K562 (cell line): ENCODE measurements at regions not wholly inside any gene's neighbourhood (a gene's known extent, or its start where the extent isn't known, plus 50 kb on each side); places are given as distances from the start of the nearest gene placed in this dataset.

Source experiments
- ATAC-seq: fragments of 200-7000 bp; cut with Tn5 transposase; 3 replicates; pipeline ENCODE4 v1.9.1; 2020; ENCODE audit warnings: moderate library complexity
- BruUV-seq: library from RNA; stranded (reverse); fragments of 400-500 nt; replicated peaks from 2 replicates; lab custom pipeline; 2021; lab: Mats Ljungman, UMichigan
- CTCF ChIA-PET: fragments of 300-600 bp; formaldehyde crosslinking; extraction: SDS; loops from one replicate; lab custom pipeline; 2021; ENCODE audit warnings: low intra/inter-chr PET ratio; lab: Yijun Ruan, JAX
- POLR2A ChIA-PET: fragments of 300-600, 350-650 bp; sonication (Branson Sonifier 250); formaldehyde crosslinking; extraction: SDS; loops from one replicate; lab custom pipeline; 2021; ENCODE audit warnings: antibody characterized with exemption, inconsistent platforms; lab: Yijun Ruan, JAX
- DNase-seq, 4 experiments: peaks; one replicate each; pipeline versions ENCODE4 v3.0.0 to v3.0.0-alpha.2; 2011 to 2018; ENCODE audit warnings: low spot score in 3 of 4, mixed read lengths in 3 of 4; ENCODE audit errors: extremely low read depth in 1 of 4
- FAIRE-seq: peaks from 2 replicates; lab custom pipeline; 2011; peaks lifted over from hg19 to GRCh38; lab: Jason Lieb, UNC
- H2AFZ ChIP-seq: 2 replicates; pipeline ENCODE4 v1.6.0; 2011; ENCODE audit warnings: low read depth, low read length, control low read depth, inconsistent platforms
- H3K27ac ChIP-seq: fragments of 200-600 bp; 3 replicates; pipeline ENCODE4 v1.8.0; 2011; ENCODE audit warnings: low read depth, mild to moderate bottlenecking, control low read depth, inconsistent platforms, low read length, moderate library complexity, mixed read lengths; ENCODE audit errors: extremely low read depth
- H3K27me3 ChIP-seq, 2 experiments: fragments of 300-600 bp in 1 of 2; 2 replicates in 1 of 2; 3 replicates in 1 of 2; pipeline versions ENCODE4 v1.6.0 to v1.8.0; 2011; ENCODE audit warnings: inconsistent platforms in 2 of 2, low read length in 2 of 2, mild to moderate bottlenecking in 1 of 2, mixed read lengths in 1 of 2, moderate library complexity in 1 of 2; ENCODE audit not compliant: control insufficient read depth in 2 of 2, insufficient read depth in 2 of 2
- H3K36me3 ChIP-seq: fragments of 300-600 bp; 3 replicates; pipeline ENCODE4 v1.8.0; 2011; ENCODE audit warnings: mild to moderate bottlenecking, low read length, inconsistent platforms; ENCODE audit not compliant: control insufficient read depth, insufficient read depth
- H3K4me1 ChIP-seq, 2 experiments: fragments of 200-600 bp in 1 of 2; replicated peaks in 1 of 2; 2 replicates in 1 of 2; 3 replicates in 1 of 2; pipeline versions ENCODE4 v1.5.1 to v1.8.0; 2011; ENCODE audit warnings: inconsistent platforms in 2 of 2, low read length in 2 of 2, mild to moderate bottlenecking in 1 of 2, mixed read lengths in 1 of 2, moderate library complexity in 1 of 2; ENCODE audit not compliant: control insufficient read depth in 2 of 2, insufficient read depth in 2 of 2
- H3K4me2 ChIP-seq: 2 replicates; pipeline ENCODE4 v1.6.1; 2011; ENCODE audit warnings: low read length, control low read depth, inconsistent platforms, mixed read lengths; ENCODE audit not compliant: insufficient read depth
- H3K4me3 ChIP-seq: fragments of 200-600 bp; sonication (generic), shearing (Covaris generic); 2 replicates; pipeline ENCODE4 v1.5.1; 2016; ENCODE audit warnings: control low read depth, inconsistent platforms
- H3K79me2 ChIP-seq: fragments of 200-600 bp; 3 replicates; pipeline ENCODE4 v1.8.0; 2011; ENCODE audit warnings: low read length, inconsistent platforms; ENCODE audit not compliant: control insufficient read depth, insufficient read depth
- H3K9ac ChIP-seq, 2 experiments: 2 replicates each; pipeline versions ENCODE4 v1.6.0 to v1.6.1; 2011; ENCODE audit warnings: low read depth in 2 of 2, low read length in 2 of 2, control low read depth in 1 of 2, inconsistent platforms in 1 of 2, mild to moderate bottlenecking in 1 of 2, mixed read lengths in 1 of 2; ENCODE audit not compliant: insufficient read depth in 1 of 2
- H3K9me1 ChIP-seq: one replicate; pipeline ENCODE4 v1.6.0; 2011; ENCODE audit warnings: inconsistent platforms, mild to moderate bottlenecking, low read length, moderate library complexity; ENCODE audit not compliant: control insufficient read depth, insufficient read depth
- H3K9me3 ChIP-seq: replicated peaks from 2 replicates; pipeline ENCODE4 v1.5.1; 2011; ENCODE audit warnings: low read depth, low read length, inconsistent platforms; ENCODE audit not compliant: control insufficient read depth, insufficient read depth
- H4K20me1 ChIP-seq: replicated peaks from 2 replicates; pipeline ENCODE4 v1.6.1; 2011; ENCODE audit warnings: low read length, inconsistent platforms, mixed read lengths; ENCODE audit not compliant: control insufficient read depth, insufficient read depth
- ARHGAP35 ChIP-seq: fragments of 450-650 bp; IDR thresholded peaks from 2 replicates; pipeline ENCODE4 v1.6.1; 2018; ENCODE audit not compliant: partially characterized antibody
- BDP1 ChIP-seq: IDR thresholded peaks from 3 replicates; pipeline ENCODE4 v1.6.1; 2011; ENCODE audit not compliant: insufficient read length, insufficient read depth
- HDAC3 ChIP-seq: fragments of 450-650 bp; IDR thresholded peaks from 2 replicates; pipeline ENCODE4 v1.6.1; 2018; ENCODE audit warnings: borderline replicate concordance, mild to moderate bottlenecking, moderate library complexity; ENCODE audit not compliant: partially characterized antibody
- HES1 ChIP-seq: fragments of 450-650 bp; IDR thresholded peaks from 2 replicates; pipeline ENCODE4 v1.6.1; 2016; ENCODE audit warnings: low read depth, mild to moderate bottlenecking, moderate library complexity
- HNRNPK ChIP-seq: fragments of 200-400 bp; formaldehyde crosslinking; IDR thresholded peaks from one replicate; pipeline ENCODE4 v1.6.1; 2018; ENCODE audit warnings: mild to moderate bottlenecking, low read depth, low read length; ENCODE audit not compliant: poor library complexity, severe bottlenecking
- MBD2 ChIP-seq: sonication (generic); IDR thresholded peaks from 2 replicates; pipeline ENCODE4 v1.6.1; 2016; ENCODE audit warnings: low read depth, borderline replicate concordance
- MNT ChIP-seq, 2 experiments: fragments of 450-650 bp; conservative IDR thresholded peaks; 2 replicates each; pipeline ENCODE4 v1.6.1; 2017; ENCODE audit warnings: mild to moderate bottlenecking in 2 of 2, moderate library complexity in 2 of 2
- MTA3 ChIP-seq: fragments of 450-650 bp; formaldehyde crosslinking; IDR thresholded peaks from 2 replicates; pipeline ENCODE4 v1.6.1; 2017; ENCODE audit warnings: mild to moderate bottlenecking, borderline replicate concordance
- POLR2G ChIP-seq: fragments of 200-400 bp; formaldehyde crosslinking; IDR thresholded peaks from 2 replicates; pipeline ENCODE4 v1.6.1; 2017; ENCODE audit warnings: low read depth, mild to moderate bottlenecking, antibody characterized with exemption, low read length, moderate library complexity
- ZFP1 ChIP-seq: fragments of 450-650 bp; formaldehyde crosslinking; IDR thresholded peaks from 2 replicates; pipeline ENCODE4 v1.4.0; 2020; ENCODE audit warnings: mild to moderate bottlenecking, mixed read lengths
- ZNF232 ChIP-seq: sonication (generic); formaldehyde crosslinking; IDR thresholded peaks from 2 replicates; pipeline ENCODE4 v1.8.0; 2022; ENCODE audit warnings: mild to moderate bottlenecking, missing genetic modification reagents
- ZNF583 ChIP-seq: fragments of 250-450 bp; sonication (Bioruptor Pico); IDR thresholded peaks from 2 replicates; pipeline ENCODE4 v1.4.0; 2020
- ZNF830 ChIP-seq: fragments of 250-450 bp; sonication (Bioruptor Pico); IDR thresholded peaks from 2 replicates; pipeline ENCODE4 v1.5.0; 2021; ENCODE audit warnings: mild to moderate bottlenecking
- WGBS: fragments of 100-300 bp; shearing (Covaris generic); methylation state at CpG from one replicate; pipeline ENCODE4 v1.1.6; 2016; ENCODE audit warnings: low coverage, mixed read lengths; ENCODE audit not compliant: insufficient coverage; ENCODE audit errors: missing lambda C conversion rate; 5-methylcytosine and 5-hydroxymethylcytosine counted together
- in situ Hi-C: fragments of 300-500 bp; cut with MboI; formaldehyde crosslinking; loops from 4 replicates; pipeline ENCODE4 v1.15.0; 2018; ENCODE audit warnings: inconsistent platforms, mixed read lengths
- intact Hi-C: fragments of 100-400 bp; cut with micrococcal nuclease; formaldehyde crosslinking; loops from 2 replicates; pipeline ENCODE4 v1.14.2; 2022

GRCh38 chr9:89243296-89244061, 64.9 kb upstream of the SHC3 start (continued):
- TF ChIP-seq MNT (conservative IDR thresholded peaks at IDR 0.05), result no peak
- TF ChIP-seq, all 486 proteins: peak for 0

- H3K4me3 ChIP-seq, result no peak overlapping the region
- no peak overlapping the region for H3K9ac ChIP-seq
- H3K27me3 ChIP-seq, result no peaks in the 10 kb centered on the region
- intact Hi-C loops (no loop called here), in situ Hi-C loops (no loop called here)
- H4K20me1 ChIP-seq, result no peaks in the 10 kb centered on the region
- FAIRE-seq (no peak), ATAC-seq (no peak), DNase-seq (no peak)
- H3K27ac ChIP-seq, result no peak overlapping the region
- no peaks in the 10 kb centered on the region for H3K4me1 ChIP-seq
- TF ChIP-seq HNRNPK (no peak), HES1 (no peak), ZNF232 (CRISPR knock-in tag) (no peak), ZFP1 (no peak), ZNF583 (CRISPR knock-in tag) (no peak), HDAC3 (no peak), MTA3 (no peak), MBD2 (no peak), ARHGAP35 (no peak), ZNF830 (CRISPR knock-in tag) (no peak), BDP1 (no peak), POLR2G (no peak)
- POLR2A ChIA-PET, result interaction anchor here (1.3 kb wide), 1 partner anchor 13 kb away, joined by 5 read pairs; no protein-coding TSS in a partner anchor
- H3K9me1 ChIP-seq, result no peaks in the 10 kb centered on the region
- no peaks in the 10 kb centered on the region for H3K36me3 ChIP-seq
- H3K4me2 ChIP-seq, result no peak overlapping the region
- H2AFZ ChIP-seq, result no peak overlapping the region
- H3K9me3 ChIP-seq, result no peaks in the 10 kb centered on the region
- CTCF ChIA-PET, result no interaction called here
- H3K79me2 ChIP-seq, result no peaks in the 10 kb centered on the region
- BruUV-seq, result no TSS peak
- 8% methylated on average over 5 of the region's 5 CpGs for WGBS
Observed at GRCh38 chr9:89246840-89247239, 64.2 kb upstream of the CKS2 start.
